ENCODE measurements at regions not wholly inside any gene's neighbourhood (a gene's known extent, or its start where the extent isn't known, plus 50 kb on each side); places are given as distances from the start of the nearest gene placed in this dataset.
A peak's percentile ranks its signal among the peaks of the same experiment; 100 is the strongest.

- DNase-seq (ENCODE audit: low read depth in 2 of 2), result no peak
Observed at GRCh38 chr6:23343610-23344306, 774.4 kb downstream of the HDGFL1 start.

- DNase-seq (ENCODE audit: low read depth in 2 of 2), result no peak
Observed at GRCh38 chr6:23348185-23348584, 777.8 kb upstream of the NRSN1 start.

GRCh38 chr6:23349521-23350147 is 776.4 kb upstream of the NRSN1 start:
- DNase-seq (ENCODE audit: low read depth in 2 of 2), result peak in 1 of 2 donors; percentile 70

GRCh38 chr6:23350752-23351453 is 775.1 kb upstream of the NRSN1 start:
- peak in 1 of 2 donors; percentile 8 for DNase-seq (ENCODE audit: low read depth in 2 of 2)

- DNase-seq (ENCODE audit: low read depth in 2 of 2), result no peak
Observed at GRCh38 chr6:23354004-23354403, 772.0 kb upstream of the NRSN1 start.

GRCh38 chr6:23357185-23357766 is 768.7 kb upstream of the NRSN1 start:
- no peak for DNase-seq (ENCODE audit: low read depth in 2 of 2)

GRCh38 chr6:23365732-23366131 is 760.3 kb upstream of the NRSN1 start:
- DNase-seq (ENCODE audit: low read depth in 2 of 2), result no peak

- no peak for DNase-seq (ENCODE audit: low read depth in 2 of 2)
Observed at GRCh38 chr6:23367311-23367710, 758.7 kb upstream of the NRSN1 start.

- no peak for DNase-seq (ENCODE audit: low read depth in 2 of 2)
Observed at GRCh38 chr6:23368557-23368956, 757.5 kb upstream of the NRSN1 start.

- DNase-seq (ENCODE audit: low read depth in 2 of 2), result no peak
Observed at GRCh38 chr6:23370051-23370450, 756.0 kb upstream of the NRSN1 start.

- DNase-seq (ENCODE audit: low read depth in 2 of 2), result no peak
Observed at GRCh38 chr6:23371132-23371915, 754.7 kb upstream of the NRSN1 start.

- DNase-seq (ENCODE audit: low read depth in 2 of 2), result no peak
Observed at GRCh38 chr6:23377830-23378229, 748.2 kb upstream of the NRSN1 start.

- DNase-seq (ENCODE audit: low read depth in 2 of 2), result no peak
Observed at GRCh38 chr6:23380465-23380864, 745.5 kb upstream of the NRSN1 start.

- no peak for DNase-seq (ENCODE audit: low read depth in 2 of 2)
Observed at GRCh38 chr6:23388086-23388783, 737.8 kb upstream of the NRSN1 start.

GRCh38 chr6:23389386-23389785 is 736.6 kb upstream of the NRSN1 start:
- no peak for DNase-seq (ENCODE audit: low read depth in 2 of 2)

GRCh38 chr6:23390221-23390620 is 735.8 kb upstream of the NRSN1 start:
- no peak for DNase-seq (ENCODE audit: low read depth in 2 of 2)

GRCh38 chr6:23394681-23395080 is 731.3 kb upstream of the NRSN1 start:
- DNase-seq (ENCODE audit: low read depth in 2 of 2), result no peak

- DNase-seq (ENCODE audit: low read depth in 2 of 2), result no peak
Observed at GRCh38 chr6:23395381-23395780, 730.6 kb upstream of the NRSN1 start.

- DNase-seq (ENCODE audit: low read depth in 2 of 2), result no peak
Observed at GRCh38 chr6:23396949-23397348, 729.1 kb upstream of the NRSN1 start.

- no peak for DNase-seq (ENCODE audit: low read depth in 2 of 2)
Observed at GRCh38 chr6:23403460-23403859, 722.6 kb upstream of the NRSN1 start.

GRCh38 chr6:23409531-23409930 is 716.5 kb upstream of the NRSN1 start:
- no peak for DNase-seq (ENCODE audit: low read depth in 2 of 2)
